H1 (cell line): ENCODE measurements at regions not wholly inside any gene's neighbourhood (a gene's known extent, or its start where the extent isn't known, plus 50 kb on each side); places are given as distances from the start of the nearest gene placed in this dataset.
A peak's percentile ranks its signal among the peaks of the same experiment; 100 is the strongest.

Source experiments
- CTCF ChIA-PET: fragments of 300-600 bp; sonication (Branson Sonifier 250); formaldehyde crosslinking; loops from one replicate; lab custom pipeline; 2021; ENCODE audit not compliant: partially characterized antibody; lab: Charles Lee
- POLR2A ChIA-PET: fragments of 300-600 bp; sonication (Branson Sonifier 250); formaldehyde crosslinking; loops from one replicate; lab custom pipeline; 2021; ENCODE audit warnings: inconsistent platforms; ENCODE audit not compliant: partially characterized antibody; lab: Charles Lee
- DNase-seq, 2 experiments: peaks; one replicate each; pipeline versions ENCODE4 v3.0.0 to v3.0.0-alpha.2; 2010 to 2022; ENCODE audit warnings: low spot score in 2 of 2, low read depth in 1 of 2, mixed read lengths in 1 of 2
- FAIRE-seq: peaks from 2 replicates; lab custom pipeline; 2011; peaks lifted over from hg19 to GRCh38; lab: Jason Lieb, UNC
- H2AFZ ChIP-seq: 2 replicates; pipeline ENCODE4 v1.8.1; 2012; ENCODE audit warnings: low read length, inconsistent platforms
- H2AK5ac ChIP-seq: 2 replicates; pipeline ENCODE4 v1.6.1; 2013; ENCODE audit warnings: low read depth, low read length
- H2BK120ac ChIP-seq: replicated peaks from 2 replicates; pipeline ENCODE3; 2013; ENCODE audit warnings: low read depth, low read length, inconsistent platforms
- H2BK12ac ChIP-seq: 2 replicates; pipeline ENCODE4 v1.6.1; 2013; ENCODE audit warnings: low read depth, low read length
- H2BK15ac ChIP-seq: 2 replicates; pipeline ENCODE4 v1.6.1; 2013; ENCODE audit warnings: low read length
- H2BK20ac ChIP-seq: 2 replicates; pipeline ENCODE4 v1.6.1; 2013; ENCODE audit warnings: low read length
- H2BK5ac ChIP-seq: 2 replicates; pipeline ENCODE4 v1.6.1; 2013; ENCODE audit warnings: low read depth, low read length
- H3K14ac ChIP-seq: 2 replicates; pipeline ENCODE4 v1.6.1; 2013; ENCODE audit warnings: inconsistent platforms; ENCODE audit not compliant: insufficient read length
- H3K18ac ChIP-seq: 2 replicates; pipeline ENCODE4 v1.6.1; 2013; ENCODE audit warnings: low read length; ENCODE audit errors: extremely low read depth
- H3K23ac ChIP-seq: 2 replicates; pipeline ENCODE4 v1.6.1; 2013; ENCODE audit warnings: inconsistent platforms; ENCODE audit not compliant: insufficient read length
- H3K23me2 ChIP-seq: 2 replicates; pipeline ENCODE4 v1.6.1; 2013; ENCODE audit warnings: low read depth, low read length
- H3K27ac ChIP-seq: 2 replicates; pipeline ENCODE4 v1.6.1; 2011; ENCODE audit warnings: low read depth, low read length, inconsistent platforms
- H3K27me3 ChIP-seq, 4 experiments: replicated peaks in 1 of 4; 1 replicate in 1 of 4; 2 replicates in 3 of 4; pipeline versions ENCODE4 v1.6.1 to v1.8.1; 2011 to 2013; ENCODE audit warnings: low read length in 3 of 4, mild to moderate bottlenecking in 3 of 4, inconsistent platforms in 2 of 4, mixed read lengths in 2 of 4, moderate library complexity in 1 of 4; ENCODE audit not compliant: control insufficient read depth in 3 of 4, insufficient read depth in 3 of 4; ENCODE audit errors: extremely low read depth in 1 of 4
- H3K36me3 ChIP-seq, 4 experiments: 2 replicates each; pipeline versions ENCODE4 v1.6.1 to v1.8.1; 2011 to 2013; ENCODE audit warnings: mild to moderate bottlenecking in 4 of 4, low read length in 3 of 4, moderate library complexity in 2 of 4, control low read depth in 1 of 4, inconsistent platforms in 1 of 4; ENCODE audit not compliant: insufficient read depth in 4 of 4, control insufficient read depth in 2 of 4
- H3K4ac ChIP-seq: replicated peaks from 2 replicates; pipeline ENCODE3; 2013; ENCODE audit warnings: low read length, low read depth, mixed read lengths, inconsistent platforms; ENCODE audit not compliant: insufficient read length
- H3K4me1 ChIP-seq, 4 experiments: replicated peaks in 1 of 4; 1 replicate in 1 of 4; 2 replicates in 3 of 4; pipeline versions ENCODE4 v1.6.1 to v1.8.1; 2011 to 2013; ENCODE audit warnings: low read length in 3 of 4, inconsistent platforms in 2 of 4, mixed read lengths in 1 of 4; ENCODE audit not compliant: insufficient read depth in 4 of 4, control insufficient read depth in 3 of 4
- H3K4me2 ChIP-seq, 2 experiments: 2 replicates each; pipeline versions ENCODE4 v1.6.1 to v1.8.1; 2011 to 2013; ENCODE audit warnings: low read depth in 2 of 2, low read length in 2 of 2, control low read depth in 1 of 2, inconsistent platforms in 1 of 2, mild to moderate bottlenecking in 1 of 2; ENCODE audit not compliant: insufficient read depth in 1 of 2
- H3K4me3 ChIP-seq, 4 experiments: fragments of 200-600, 300-600 bp in 1 of 4; sonication (generic), shearing (Covaris generic), sonication (Bioruptor Twin) in 1 of 4; 2 replicates each; pipeline versions ENCODE4 v1.5.1 to v1.8.1; 2011 to 2016; ENCODE audit warnings: low read length in 4 of 4, low read depth in 3 of 4, control low read depth in 2 of 4, inconsistent platforms in 2 of 4, mild to moderate bottlenecking in 2 of 4, mixed read lengths in 1 of 4, moderate library complexity in 1 of 4; ENCODE audit not compliant: insufficient read depth in 2 of 4; ENCODE audit errors: extremely low read depth in 1 of 4
- H3K56ac ChIP-seq: replicated peaks from 2 replicates; pipeline ENCODE3; 2013; ENCODE audit warnings: low read depth, mild to moderate bottlenecking, mixed read lengths, low read length, inconsistent platforms; ENCODE audit not compliant: insufficient read length
- H3K79me1 ChIP-seq: 2 replicates; pipeline ENCODE4 v1.6.1; 2013; ENCODE audit warnings: low read depth, low read length, control low read depth
- H3K79me2 ChIP-seq, 2 experiments: 2 replicates each; pipeline versions ENCODE4 v1.6.1 to v1.8.1; 2012 to 2013; ENCODE audit warnings: low read length in 2 of 2, mild to moderate bottlenecking in 2 of 2, inconsistent platforms in 1 of 2; ENCODE audit not compliant: insufficient read depth in 2 of 2, control insufficient read depth in 1 of 2
- H3K9ac ChIP-seq, 4 experiments: replicated peaks in 1 of 4; 1 replicate in 1 of 4; 2 replicates in 3 of 4; pipeline versions ENCODE4 v1.6.1 to v1.8.1; 2011 to 2013; ENCODE audit warnings: low read depth in 3 of 4, low read length in 3 of 4, control low read depth in 2 of 4, mild to moderate bottlenecking in 2 of 4, moderate library complexity in 2 of 4, inconsistent platforms in 1 of 4; ENCODE audit errors: extremely low read depth in 1 of 4
- H3K9me3 ChIP-seq, 2 experiments: 2 replicates each; pipeline versions ENCODE4 v1.6.1 to v1.8.1; 2012 to 2013; ENCODE audit warnings: mild to moderate bottlenecking in 2 of 2, moderate library complexity in 2 of 2, control low read depth in 1 of 2, inconsistent platforms in 1 of 2, low read depth in 1 of 2, low read length in 1 of 2, mixed read lengths in 1 of 2; ENCODE audit not compliant: insufficient read depth in 2 of 2
- H4K20me1 ChIP-seq, 2 experiments: replicated peaks in 1 of 2; 2 replicates each; pipeline versions ENCODE3 to v1.8.1; 2011 to 2013; ENCODE audit warnings: inconsistent platforms in 2 of 2, low read length in 2 of 2, mild to moderate bottlenecking in 1 of 2; ENCODE audit not compliant: insufficient read depth in 2 of 2, control insufficient read depth in 1 of 2
- H4K5ac ChIP-seq: 2 replicates; pipeline ENCODE4 v1.6.1; 2013; ENCODE audit warnings: low read length, low read depth, mixed read lengths, inconsistent platforms; ENCODE audit not compliant: insufficient read length
- H4K8ac ChIP-seq: 2 replicates; pipeline ENCODE4 v1.8.0; 2013; ENCODE audit warnings: mild to moderate bottlenecking, moderate library complexity, low read length, inconsistent platforms; ENCODE audit not compliant: insufficient read depth; ENCODE audit errors: extremely low read depth
- H4K91ac ChIP-seq: replicated peaks from 2 replicates; pipeline ENCODE3; 2013; ENCODE audit warnings: low read length, mixed read lengths, inconsistent platforms; ENCODE audit not compliant: insufficient read length
- KDM4A ChIP-seq: IDR thresholded peaks from one replicate; pipeline ENCODE4 v1.7.1; 2012; ENCODE audit warnings: low read depth, mild to moderate bottlenecking, moderate library complexity, low read length, inconsistent platforms; ENCODE audit not compliant: severe bottlenecking
- POLR2AphosphoS5 ChIP-seq: IDR thresholded peaks from 2 replicates; pipeline ENCODE4 v1.6.1; 2011; ENCODE audit warnings: low read depth, low read length
- POU5F1 ChIP-seq: IDR thresholded peaks from 2 replicates; pipeline ENCODE4 v1.6.1; 2011; ENCODE audit warnings: low read depth, mild to moderate bottlenecking, low read length, moderate library complexity
- RFX5 ChIP-seq: IDR thresholded peaks from 2 replicates; pipeline ENCODE4 v1.6.1; 2011; ENCODE audit warnings: low read depth, low read length, improper control_type of control experiment, borderline replicate concordance
- RNF2 ChIP-seq: fragments of 200-900, 300-1000 bp; sonication (generic); IDR thresholded peaks from 2 replicates; pipeline ENCODE4 v1.7.1; 2016; ENCODE audit warnings: borderline replicate concordance, low read depth, mild to moderate bottlenecking, antibody characterized with exemption, low read length; ENCODE audit not compliant: poor library complexity, severe bottlenecking; ENCODE audit errors: missing control alignments
- WGBS, 2 experiments: shearing (Covaris generic) in 1 of 2; methylation state at CpG; one replicate each; pipeline versions ENCODE4 v1.1.6 to v1.1.7; 2013 to 2015; ENCODE audit warnings: low lambda C conversion rate in 2 of 2, mixed read lengths in 2 of 2, inconsistent platforms in 1 of 2, low coverage in 1 of 2, missing lambda C conversion rate in 1 of 2; ENCODE audit not compliant: insufficient replicate concordance in 2 of 2, insufficient coverage in 1 of 2, insufficient read length in 1 of 2; ENCODE audit errors: extremely low coverage in 1 of 2, missing lambda C conversion rate in 1 of 2; 5-methylcytosine and 5-hydroxymethylcytosine counted together

GRCh38 chr1:244296447-244296846 is 155.3 kb downstream of the ADSS2 start:
- FAIRE-seq (no peak), DNase-seq (no peak)
- WGBS, 2 experiments: 84% methylated on average over 6 of the region's 6 CpGs; no CpG with 5 or more reads in 1 of the 2 experiments
- no peak overlapping the region for H2BK120ac ChIP-seq
- no peak overlapping the region for H3K14ac ChIP-seq
- no peak overlapping the region for H3K18ac ChIP-seq
- H3K4ac ChIP-seq: no peak overlapping the region
- H4K5ac ChIP-seq: no peak overlapping the region
- H3K9me3 ChIP-seq: no peaks in the 10 kb centered on the region
- H2AK5ac ChIP-seq: no peak overlapping the region
- no peak overlapping the region for H3K27ac ChIP-seq
- no peaks in the 10 kb centered on the region for H3K36me3 ChIP-seq
- H4K8ac ChIP-seq: no peak overlapping the region
- 0 out of 2 replicates have a peak overlapping the region, but pooled peaks have one; percentile 46 for H2BK15ac ChIP-seq
- H2AFZ ChIP-seq: no peak overlapping the region
- no peak overlapping the region for H2BK5ac ChIP-seq
- H3K79me1 ChIP-seq: no peaks in the 10 kb centered on the region
- no peak overlapping the region for H3K23ac ChIP-seq
- no peak overlapping the region for H2BK12ac ChIP-seq
- H3K79me2 ChIP-seq: no peaks in the 10 kb centered on the region
- peaks cover 0 to 4% (median 2%) of the 10 kb centered on the region in 4 experiments; a peak in 3 of 7 replicates for H3K4me1 ChIP-seq
- no peaks in the 10 kb centered on the region for H4K20me1 ChIP-seq
- H3K23me2 ChIP-seq: no peaks in the 10 kb centered on the region
- CTCF ChIA-PET: interaction anchor here (1.7 to 3.6 kb wide), 3 partner anchors 13 to 65 kb away, joined by 4 to 24 read pairs (median 15); no protein-coding TSS in a partner anchor
- no peak overlapping the region for H3K4me2 ChIP-seq
- no peak overlapping the region for H3K9ac ChIP-seq
- no peak overlapping the region for H4K91ac ChIP-seq
- POLR2A ChIA-PET: no interaction called here
- H3K56ac ChIP-seq: no peak overlapping the region
- no peaks in the 10 kb centered on the region for H3K27me3 ChIP-seq
- H3K4me3 ChIP-seq: no peak overlapping the region
- no peak overlapping the region for H2BK20ac ChIP-seq
- TF ChIP-seq RNF2 (no peak), KDM4A (no peak), POU5F1 (no peak), RFX5 (no peak), POLR2AphosphoS5 (no peak)
